HUES6 (cell line): ENCODE measurements at regions not wholly inside any gene's neighbourhood (a gene's known extent, or its start where the extent isn't known, plus 50 kb on each side); places are given as distances from the start of the nearest gene placed in this dataset.

Experiments
- H3K27ac ChIP-seq: 2 replicates; pipeline ENCODE4 v1.7.0; 2013; ENCODE audit warnings: low read depth, mild to moderate bottlenecking, low read length, inconsistent platforms
- H3K27me3 ChIP-seq: 2 replicates; pipeline ENCODE4 v1.6.1; 2013; ENCODE audit warnings: low read length; ENCODE audit not compliant: control insufficient read depth, insufficient read depth
- H3K36me3 ChIP-seq: 2 replicates; pipeline ENCODE4 v1.6.1; 2013; ENCODE audit warnings: low read length; ENCODE audit not compliant: control insufficient read depth, insufficient read depth
- H3K4me1 ChIP-seq: 2 replicates; pipeline ENCODE4 v1.6.1; 2013; ENCODE audit warnings: low read length; ENCODE audit not compliant: control insufficient read depth, insufficient read depth
- H3K4me3 ChIP-seq: 2 replicates; pipeline ENCODE4 v1.5.1; 2013; ENCODE audit warnings: low read depth, low read length
- H3K9ac ChIP-seq: one replicate; pipeline ENCODE4 v1.6.1; 2013; ENCODE audit warnings: mild to moderate bottlenecking, low read length
- H3K9me3 ChIP-seq: 2 replicates; pipeline ENCODE4 v1.6.1; 2013; ENCODE audit warnings: low read depth, low read length; ENCODE audit not compliant: control insufficient read depth, insufficient read depth

- H3K9ac ChIP-seq = no peak overlapping the region
- peaks cover 12% of the 10 kb centered on the region; the same call in 1 of the 2 replicates for H3K9me3 ChIP-seq
- no peak overlapping the region for H3K4me3 ChIP-seq
- no peak overlapping the region for H3K27ac ChIP-seq
- H3K36me3 ChIP-seq = no peaks in the 10 kb centered on the region
- H3K4me1 ChIP-seq = no peaks in the 10 kb centered on the region
- H3K27me3 ChIP-seq = no peaks in the 10 kb centered on the region
Observed at GRCh38 chr5:53389093-53389492, 91.3 kb upstream of the FST start.

DNA sequence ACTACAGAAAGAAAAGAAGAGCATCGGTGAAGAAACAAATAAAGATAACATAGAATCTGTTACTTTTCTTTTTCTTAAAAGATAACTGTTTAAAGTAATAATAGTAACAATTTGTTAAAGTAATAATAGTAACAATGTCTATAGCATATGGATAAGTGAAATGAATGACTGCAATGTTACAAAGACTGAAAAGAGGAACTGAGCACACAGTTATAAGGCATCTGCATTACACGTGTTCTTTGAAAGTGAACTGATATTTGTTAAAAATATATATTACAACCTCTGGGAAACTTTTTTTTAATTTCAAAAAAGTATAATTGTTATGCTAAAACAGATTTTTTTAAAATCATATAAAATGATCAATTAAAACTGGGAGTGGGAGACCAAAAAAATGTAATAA is 88.4 kb upstream of the FST start:
- no peak overlapping the region for H3K27ac ChIP-seq
- no peaks in the 10 kb centered on the region for H3K4me1 ChIP-seq
- no peaks in the 10 kb centered on the region for H3K27me3 ChIP-seq
- H3K9ac ChIP-seq = no peak overlapping the region
- no peak overlapping the region for H3K4me3 ChIP-seq
- peaks cover 12% of the 10 kb centered on the region; the same call in 1 of the 2 replicates for H3K9me3 ChIP-seq
- no peaks in the 10 kb centered on the region for H3K36me3 ChIP-seq

- Histone ChIP-seq H3K27ac (no peak overlapping the region), H3K9me3 (no peaks in the 10 kb centered on the region), H3K27me3 (no peaks in the 10 kb centered on the region), H3K9ac (no peak overlapping the region), H3K36me3 (no peaks in the 10 kb centered on the region), H3K4me3 (no peak overlapping the region), H3K4me1 (no peaks in the 10 kb centered on the region)
Observed at GRCh38 chr5:53394808-53395207, 85.6 kb upstream of the FST start.

DNA sequence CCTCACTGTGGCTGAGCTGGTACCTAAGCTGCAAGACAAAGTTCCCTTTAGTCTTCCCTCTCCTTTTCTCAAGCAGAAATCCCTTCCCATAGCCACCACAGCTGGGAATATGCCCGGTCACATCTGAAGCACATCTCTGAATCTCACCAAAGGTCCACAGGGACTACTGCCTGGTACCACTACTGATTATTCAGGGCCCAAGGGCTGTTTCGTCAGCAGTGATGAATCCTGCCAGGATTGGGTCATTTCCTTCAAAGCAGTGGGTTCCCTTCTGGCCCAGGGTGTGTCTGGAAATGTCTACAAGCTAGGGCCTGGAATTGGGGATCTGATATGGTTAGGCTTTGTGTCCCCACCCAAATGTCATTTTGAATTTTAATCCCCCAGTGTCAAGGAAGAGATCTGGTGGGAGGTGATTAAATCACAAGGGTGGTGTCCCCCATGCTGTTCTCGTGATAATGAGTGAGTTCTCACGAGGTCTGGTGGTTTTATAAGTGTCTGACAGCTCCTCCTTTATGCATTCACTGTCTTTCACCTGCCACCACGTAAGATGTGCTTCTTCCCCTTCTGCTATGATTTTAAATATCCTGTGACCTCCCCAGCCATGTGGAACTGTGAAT is 83.2 kb upstream of the FST start:
- no peaks in the 10 kb centered on the region for H3K36me3 ChIP-seq
- no peak overlapping the region for H3K27ac ChIP-seq
- H3K9ac ChIP-seq = no peak overlapping the region
- no peaks in the 10 kb centered on the region for H3K27me3 ChIP-seq
- H3K4me1 ChIP-seq = no peaks in the 10 kb centered on the region
- H3K9me3 ChIP-seq = no peaks in the 10 kb centered on the region
- H3K4me3 ChIP-seq = no peak overlapping the region

DNA sequence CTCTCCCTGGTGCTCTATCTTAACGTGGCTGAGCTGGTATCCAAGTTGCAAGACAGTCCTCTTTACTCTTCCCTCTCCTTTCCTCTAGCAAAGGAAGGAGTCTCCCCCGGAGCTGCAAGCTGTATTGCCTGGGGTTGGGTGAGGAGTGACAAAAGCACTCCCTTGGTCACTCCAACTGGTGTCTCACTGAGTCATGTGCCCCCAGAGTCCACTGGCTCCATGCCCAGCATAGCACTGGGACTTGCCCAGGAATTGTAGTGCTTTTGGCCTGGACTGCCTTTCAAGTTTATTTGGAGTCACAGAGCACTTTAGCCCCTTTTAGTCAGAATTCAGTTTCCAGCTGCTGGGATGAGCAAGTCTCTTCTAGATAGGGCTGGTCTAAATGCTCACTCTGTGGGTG is 82.6 kb upstream of the FST start:
- Histone ChIP-seq H3K4me1 (no peaks in the 10 kb centered on the region), H3K27ac (no peak overlapping the region), H3K27me3 (no peaks in the 10 kb centered on the region), H3K4me3 (no peak overlapping the region), H3K9ac (no peak overlapping the region), H3K9me3 (no peaks in the 10 kb centered on the region), H3K36me3 (no peaks in the 10 kb centered on the region)

DNA sequence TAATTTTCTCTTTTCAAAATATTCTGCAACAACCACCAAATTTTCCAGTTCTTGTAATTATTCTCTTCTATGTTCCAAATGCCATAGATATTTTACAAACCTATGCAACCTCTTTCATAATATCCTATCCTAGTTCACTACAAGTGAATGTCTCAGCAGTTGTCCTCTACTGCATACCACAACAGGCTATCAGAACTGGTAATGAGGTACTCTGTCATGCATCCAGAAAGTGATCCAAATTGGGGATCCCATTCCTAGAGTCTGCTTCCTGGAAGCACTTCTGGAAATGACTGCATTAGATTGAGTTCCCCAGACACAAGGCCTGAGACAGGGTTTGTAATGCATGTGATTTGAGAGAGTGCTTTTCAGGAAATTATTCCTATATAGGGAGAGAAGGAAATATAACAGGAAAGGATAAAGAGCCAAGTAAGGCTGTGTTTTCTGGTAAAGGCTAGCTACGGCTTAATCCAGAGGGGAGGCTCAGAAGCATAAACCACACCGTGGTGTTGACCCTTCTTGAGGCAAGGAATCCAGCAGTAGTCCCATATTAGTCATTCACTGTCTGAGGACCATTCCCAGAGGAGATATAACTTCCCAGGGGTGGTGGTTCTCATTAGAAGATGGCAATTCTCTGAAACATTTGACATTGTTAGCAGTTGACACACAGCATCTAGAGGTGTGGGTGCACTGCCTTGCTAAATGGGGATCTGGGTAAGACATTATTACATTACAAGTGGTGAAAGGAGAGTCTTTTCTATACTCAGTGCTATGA is 80.3 kb upstream of the FST start:
- no peaks in the 10 kb centered on the region for H3K27me3 ChIP-seq
- no peaks in the 10 kb centered on the region for H3K4me1 ChIP-seq
- no peaks in the 10 kb centered on the region for H3K9me3 ChIP-seq
- no peak overlapping the region for H3K9ac ChIP-seq
- no peak overlapping the region for H3K27ac ChIP-seq
- H3K4me3 ChIP-seq = no peak overlapping the region
- H3K36me3 ChIP-seq = no peaks in the 10 kb centered on the region

- no peaks in the 10 kb centered on the region for H3K9me3 ChIP-seq
- H3K4me3 ChIP-seq = no peak overlapping the region
- H3K27me3 ChIP-seq = no peaks in the 10 kb centered on the region
- H3K9ac ChIP-seq = no peak overlapping the region
- H3K27ac ChIP-seq = no peak overlapping the region
- no peaks in the 10 kb centered on the region for H3K4me1 ChIP-seq
- no peaks in the 10 kb centered on the region for H3K36me3 ChIP-seq
Observed at GRCh38 chr5:53403291-53403690, 77.1 kb upstream of the FST start.

- H3K27ac ChIP-seq = no peak overlapping the region
- no peak overlapping the region for H3K9ac ChIP-seq
- no peaks in the 10 kb centered on the region for H3K9me3 ChIP-seq
- no peak overlapping the region for H3K4me3 ChIP-seq
- H3K4me1 ChIP-seq = no peaks in the 10 kb centered on the region
- H3K27me3 ChIP-seq = no peaks in the 10 kb centered on the region
- no peaks in the 10 kb centered on the region for H3K36me3 ChIP-seq
Observed at GRCh38 chr5:53403758-53404157, 76.7 kb upstream of the FST start.

DNA sequence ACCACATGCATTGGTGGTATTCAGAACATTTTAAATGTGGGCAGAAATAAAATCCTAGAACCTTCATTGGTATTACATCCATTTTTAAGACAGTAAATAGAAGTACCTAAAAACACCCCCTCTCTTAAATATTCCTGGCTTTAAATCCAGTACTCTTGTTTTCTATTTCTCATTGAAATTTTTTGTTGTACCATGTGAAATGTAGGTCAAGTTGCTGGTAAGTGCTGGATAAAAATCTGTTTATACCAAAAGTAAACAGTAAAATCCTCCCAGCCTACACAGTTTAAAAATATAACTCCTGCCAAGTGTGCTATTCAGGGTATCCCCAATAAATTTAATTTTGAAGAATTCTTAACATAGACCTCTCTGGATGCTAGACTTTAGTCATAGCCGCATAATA is 75.0 kb upstream of the FST start:
- no peaks in the 10 kb centered on the region for H3K4me1 ChIP-seq
- H3K9ac ChIP-seq = no peak overlapping the region
- H3K27ac ChIP-seq = no peak overlapping the region

GRCh38 chr5:53406630-53407316 is 73.7 kb upstream of the FST start:
- H3K27me3 ChIP-seq = no peaks in the 10 kb centered on the region
- H3K9ac ChIP-seq = no peak overlapping the region
- H3K9me3 ChIP-seq = no peaks in the 10 kb centered on the region
- H3K36me3 ChIP-seq = no peaks in the 10 kb centered on the region
- no peaks in the 10 kb centered on the region for H3K4me1 ChIP-seq
- no peak overlapping the region for H3K4me3 ChIP-seq
- H3K27ac ChIP-seq = no peak overlapping the region

More for the DNA sequence above, 75.0 kb upstream of the FST start:
- Histone ChIP-seq H3K9me3 (no peaks in the 10 kb centered on the region), H3K27me3 (no peaks in the 10 kb centered on the region), H3K36me3 (no peaks in the 10 kb centered on the region), H3K4me3 (no peak overlapping the region)

DNA sequence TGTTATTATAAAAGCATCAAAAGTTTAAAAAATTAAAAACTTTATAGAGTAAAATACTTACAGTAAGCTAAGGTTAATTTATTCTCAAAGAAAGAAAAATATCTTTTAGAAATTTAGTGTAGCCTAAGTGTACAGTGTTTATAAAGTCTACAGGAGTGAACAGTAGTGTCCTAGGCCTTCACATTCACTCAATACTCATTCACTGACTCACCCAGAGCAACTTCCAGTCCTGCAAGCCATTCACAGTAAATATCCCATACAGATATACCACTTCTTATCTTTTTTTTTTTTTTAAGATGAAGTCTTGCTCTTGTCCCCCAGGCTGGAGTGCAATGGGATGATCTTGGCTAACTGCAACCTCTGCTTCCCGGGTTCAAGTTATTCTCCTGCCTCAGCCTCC is 73.1 kb upstream of the FST start:
- no peak overlapping the region for H3K27ac ChIP-seq
- H3K4me3 ChIP-seq = no peak overlapping the region
- H3K9ac ChIP-seq = no peak overlapping the region
- no peaks in the 10 kb centered on the region for H3K4me1 ChIP-seq
- H3K36me3 ChIP-seq = no peaks in the 10 kb centered on the region
- no peaks in the 10 kb centered on the region for H3K27me3 ChIP-seq
- H3K9me3 ChIP-seq = no peaks in the 10 kb centered on the region
